Esophagus squamous epithelium (tissue), 4 donors: ENCODE measurements at regions not wholly inside any gene's neighbourhood (a gene's known extent, or its start where the extent isn't known, plus 50 kb on each side); places are given as distances from the start of the nearest gene placed in this dataset.

Experiments
- POLR2A ChIP-seq, 4 donors: fragments of 450-650 bp; IDR thresholded peaks; one replicate each; pipeline ENCODE4 v1.6.1; 2017; ENCODE audit warnings: antibody characterized with exemption in 4 of 4, mild to moderate bottlenecking in 4 of 4, moderate library complexity in 3 of 4
- TF ChIP-seq, protein P1 (sequence below), 6 experiments: fragments of 450-650 bp in 4 of 6; fragments of 200-600 bp in 2 of 6; sonication (generic) in 2 of 6; IDR thresholded peaks; one replicate each; pipeline ENCODE4 v1.5.1; 2016 to 2019; ENCODE audit warnings: antibody characterized with exemption in 6 of 6, mild to moderate bottlenecking in 4 of 6, moderate library complexity in 4 of 6

DNA sequence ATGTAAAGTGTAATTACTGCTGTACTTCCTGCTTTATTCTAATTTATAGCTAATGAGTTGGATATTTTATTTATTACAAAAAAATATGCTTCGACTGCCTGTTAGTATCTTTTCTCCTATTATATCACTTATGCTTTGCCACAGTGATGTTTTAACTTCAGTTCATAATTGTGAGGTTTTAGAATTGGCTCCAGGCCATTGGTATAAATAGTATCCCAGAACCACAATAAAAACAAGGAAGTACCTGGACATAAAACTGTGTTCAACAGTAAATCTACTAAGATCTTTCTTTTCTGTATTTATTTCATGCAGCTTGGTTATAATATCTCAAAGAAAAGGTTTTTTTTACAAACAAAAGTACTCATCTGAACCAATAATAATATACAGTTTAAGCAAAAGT lies 354.3 kb upstream of the CDH9 start:
- TF ChIP-seq, protein P1, sequence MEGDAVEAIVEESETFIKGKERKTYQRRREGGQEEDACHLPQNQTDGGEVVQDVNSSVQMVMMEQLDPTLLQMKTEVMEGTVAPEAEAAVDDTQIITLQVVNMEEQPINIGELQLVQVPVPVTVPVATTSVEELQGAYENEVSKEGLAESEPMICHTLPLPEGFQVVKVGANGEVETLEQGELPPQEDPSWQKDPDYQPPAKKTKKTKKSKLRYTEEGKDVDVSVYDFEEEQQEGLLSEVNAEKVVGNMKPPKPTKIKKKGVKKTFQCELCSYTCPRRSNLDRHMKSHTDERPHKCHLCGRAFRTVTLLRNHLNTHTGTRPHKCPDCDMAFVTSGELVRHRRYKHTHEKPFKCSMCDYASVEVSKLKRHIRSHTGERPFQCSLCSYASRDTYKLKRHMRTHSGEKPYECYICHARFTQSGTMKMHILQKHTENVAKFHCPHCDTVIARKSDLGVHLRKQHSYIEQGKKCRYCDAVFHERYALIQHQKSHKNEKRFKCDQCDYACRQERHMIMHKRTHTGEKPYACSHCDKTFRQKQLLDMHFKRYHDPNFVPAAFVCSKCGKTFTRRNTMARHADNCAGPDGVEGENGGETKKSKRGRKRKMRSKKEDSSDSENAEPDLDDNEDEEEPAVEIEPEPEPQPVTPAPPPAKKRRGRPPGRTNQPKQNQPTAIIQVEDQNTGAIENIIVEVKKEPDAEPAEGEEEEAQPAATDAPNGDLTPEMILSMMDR (IDR thresholded peaks at IDR 0.05) = no peak
- TF ChIP-seq POLR2A (IDR thresholded peaks at IDR 0.05) = no peak
